H9 (cell line): ENCODE measurements at regions not wholly inside any gene's neighbourhood (a gene's known extent, or its start where the extent isn't known, plus 50 kb on each side); places are given as distances from the start of the nearest gene placed in this dataset.

ENCODE experiments used
- DNase-seq: peaks from one replicate; pipeline ENCODE4 v3.0.0-alpha.2; 2017
- H2AFZ ChIP-seq: one replicate; pipeline ENCODE4 v1.6.1; 2013; ENCODE audit warnings: mild to moderate bottlenecking, low read length, control low read depth, moderate library complexity
- H2AK5ac ChIP-seq: 2 replicates; pipeline ENCODE4 v1.6.1; 2013; ENCODE audit warnings: low read length, control low read depth, mixed read lengths; ENCODE audit not compliant: insufficient read length
- H2BK120ac ChIP-seq: one replicate; pipeline ENCODE4 v1.6.1; 2013; ENCODE audit warnings: low read depth, mild to moderate bottlenecking, low read length, control low read depth, inconsistent platforms; ENCODE audit not compliant: poor library complexity, severe bottlenecking
- H2BK12ac ChIP-seq: 2 replicates; pipeline ENCODE4 v1.6.1; 2013; ENCODE audit warnings: low read length, control low read depth, mixed read lengths, low read depth; ENCODE audit not compliant: insufficient read length
- H2BK15ac ChIP-seq: 2 replicates; pipeline ENCODE4 v1.6.1; 2013; ENCODE audit warnings: low read depth, low read length, control low read depth
- H2BK20ac ChIP-seq: one replicate; pipeline ENCODE4 v1.6.1; 2013; ENCODE audit warnings: low read depth, mild to moderate bottlenecking, low read length, control low read depth, inconsistent platforms; ENCODE audit not compliant: poor library complexity, severe bottlenecking
- H2BK5ac ChIP-seq: 2 replicates; pipeline ENCODE4 v1.6.1; 2013; ENCODE audit warnings: low read length, control low read depth, mixed read lengths; ENCODE audit not compliant: insufficient read length
- H3K14ac ChIP-seq: 2 replicates; pipeline ENCODE4 v1.6.1; 2013; ENCODE audit warnings: low read length, control low read depth; ENCODE audit not compliant: insufficient read depth
- H3K18ac ChIP-seq: 2 replicates; pipeline ENCODE4 v1.6.1; 2013; ENCODE audit warnings: low read depth, mild to moderate bottlenecking, mixed read lengths, low read length, control low read depth; ENCODE audit not compliant: insufficient read length
- H3K23ac ChIP-seq: 2 replicates; pipeline ENCODE4 v1.6.1; 2013; ENCODE audit warnings: low read length, control low read depth, mixed read lengths, low read depth; ENCODE audit not compliant: insufficient read length
- H3K23me2 ChIP-seq: 2 replicates; pipeline ENCODE4 v1.6.1; 2013; ENCODE audit warnings: low read depth, mild to moderate bottlenecking, mixed read lengths, low read length, control low read depth; ENCODE audit not compliant: insufficient read length, poor library complexity, severe bottlenecking
- H3K27ac ChIP-seq: 2 replicates; pipeline ENCODE4 v1.5.1; 2013; ENCODE audit warnings: low read length, control low read depth, mixed read lengths, low read depth; ENCODE audit not compliant: insufficient read length
- H3K27me3 ChIP-seq: 2 replicates; pipeline ENCODE4 v1.6.1; 2013; ENCODE audit warnings: low read length, control low read depth, inconsistent platforms; ENCODE audit not compliant: insufficient read depth
- H3K4ac ChIP-seq: 2 replicates; pipeline ENCODE4 v1.6.1; 2013; ENCODE audit warnings: low read depth, mild to moderate bottlenecking, control low read depth, inconsistent platforms, low read length, moderate library complexity
- H3K4me1 ChIP-seq: 2 replicates; pipeline ENCODE4 v1.6.1; 2013; ENCODE audit warnings: low read length, control low read depth, inconsistent platforms; ENCODE audit not compliant: insufficient read depth
- H3K4me2 ChIP-seq: 2 replicates; pipeline ENCODE4 v1.6.1; 2013; ENCODE audit warnings: low read length, control low read depth, mixed read lengths; ENCODE audit not compliant: insufficient read length, insufficient read depth
- H3K56ac ChIP-seq: 2 replicates; pipeline ENCODE4 v1.6.1; 2013; ENCODE audit warnings: low read depth, mild to moderate bottlenecking, mixed read lengths, low read length, control low read depth; ENCODE audit not compliant: insufficient read length
- H3K79me1 ChIP-seq: 2 replicates; pipeline ENCODE4 v1.6.1; 2013; ENCODE audit warnings: low read depth, mild to moderate bottlenecking, moderate library complexity, low read length, control low read depth, inconsistent platforms; ENCODE audit not compliant: insufficient read depth, poor library complexity, severe bottlenecking
- H3K79me2 ChIP-seq: 2 replicates; pipeline ENCODE4 v1.6.1; 2013; ENCODE audit warnings: low read length, control low read depth, inconsistent platforms; ENCODE audit not compliant: insufficient read depth
- H3K9ac ChIP-seq: 2 replicates; pipeline ENCODE4 v1.6.1; 2013; ENCODE audit warnings: low read length, control low read depth, mixed read lengths; ENCODE audit not compliant: insufficient read length; ENCODE audit errors: extremely low read depth
- H3K9me3 ChIP-seq: one replicate; pipeline ENCODE4 v1.6.1; 2013; ENCODE audit warnings: low read depth, low read length, inconsistent platforms; ENCODE audit not compliant: control insufficient read depth
- H3T11ph ChIP-seq: one replicate; pipeline ENCODE4 v1.6.1; 2013; ENCODE audit warnings: mild to moderate bottlenecking, low read length, control low read depth, inconsistent platforms
- H4K20me1 ChIP-seq: one replicate; pipeline ENCODE4 v1.6.1; 2013; ENCODE audit not compliant: control insufficient read depth, insufficient read length, insufficient read depth
- H4K5ac ChIP-seq: 2 replicates; pipeline ENCODE4 v1.6.1; 2013; ENCODE audit warnings: low read depth, mild to moderate bottlenecking, mixed read lengths, low read length, control low read depth; ENCODE audit not compliant: insufficient read length
- H4K8ac ChIP-seq: replicated peaks from 2 replicates; pipeline ENCODE4 v1.6.1; 2013; ENCODE audit warnings: low read length, control low read depth, mixed read lengths, low read depth; ENCODE audit not compliant: insufficient read length
- H4K91ac ChIP-seq: 2 replicates; pipeline ENCODE4 v1.6.1; 2013; ENCODE audit warnings: low read depth, mild to moderate bottlenecking, moderate library complexity, mixed read lengths, low read length, control low read depth; ENCODE audit not compliant: insufficient read length
- H3K27ac Mint-ChIP-seq, 3 experiments: 2 replicates in 2 of 3; 3 replicates in 1 of 3; pipeline ENCODE4 v1.8.0; 2020 to 2021; ENCODE audit warnings: mixed read lengths in 3 of 3, mild to moderate bottlenecking in 1 of 3, moderate library complexity in 1 of 3
- H3K27me3 Mint-ChIP-seq: 2 replicates; pipeline ENCODE4 v1.8.0; 2021; ENCODE audit warnings: low read depth, mild to moderate bottlenecking, moderate library complexity, mixed read lengths
- H3K36me3 Mint-ChIP-seq, 3 experiments: 2 replicates in 2 of 3; 3 replicates in 1 of 3; pipeline ENCODE4 v1.8.0; 2020 to 2021; ENCODE audit warnings: low read depth in 3 of 3, mixed read lengths in 3 of 3; ENCODE audit not compliant: insufficient read depth in 1 of 3
- H3K4me1 Mint-ChIP-seq, 2 experiments: 2 replicates each; pipeline ENCODE4 v1.8.0; 2020; ENCODE audit warnings: mixed read lengths in 2 of 2
- H3K4me3 Mint-ChIP-seq, 2 experiments: 2 replicates in 1 of 2; 3 replicates in 1 of 2; pipeline ENCODE4 v1.8.0; 2020 to 2021; ENCODE audit warnings: mild to moderate bottlenecking in 2 of 2, mixed read lengths in 2 of 2, moderate library complexity in 1 of 2
- H3K9me3 Mint-ChIP-seq, 2 experiments: 2 replicates in 1 of 2; 3 replicates in 1 of 2; pipeline ENCODE4 v1.8.0; 2020; ENCODE audit warnings: mild to moderate bottlenecking in 2 of 2, mixed read lengths in 2 of 2, moderate library complexity in 1 of 2
- CTCF ChIP-seq: fragments of 200-600 bp; sonication (generic); conservative IDR thresholded peaks from 3 replicates; pipeline ENCODE4 v1.8.0; 2021; ENCODE audit warnings: antibody characterized with exemption, mild to moderate bottlenecking
- whole genome bisulfite sequencing: extraction: QIAGEN DNeasy Blood & Tissue Kit; methylation state at CpG from one replicate; pipeline ENCODE4 v1.1.7; 2013; ENCODE audit warnings: missing lambda C conversion rate, low lambda C conversion rate, mixed read lengths; ENCODE audit not compliant: insufficient read length; ENCODE audit errors: extremely low coverage; 5-methylcytosine and 5-hydroxymethylcytosine counted together

- Histone ChIP-seq H3K79me1 (no peaks in the 10 kb centered on the region), H3K18ac (no peak overlapping the region), H2BK15ac (no peak overlapping the region), H3K4ac (no peak overlapping the region), H2BK5ac (no peak overlapping the region), H3K9ac (no peak overlapping the region), H3T11ph (no peak overlapping the region), H3K79me2 (no peaks in the 10 kb centered on the region), H3K23ac (no peak overlapping the region), H2AK5ac (no peak overlapping the region), H4K8ac (no peak overlapping the region), H3K27me3 (no peaks in the 10 kb centered on the region), H3K4me2 (no peak overlapping the region), H3K9me3 (no peaks in the 10 kb centered on the region), H2BK20ac (no peak overlapping the region), H3K56ac (no peak overlapping the region), H3K27ac (no peak overlapping the region), H4K91ac (no peak overlapping the region), H3K23me2 (no peaks in the 10 kb centered on the region), H2BK120ac (no peak overlapping the region), H2AFZ (no peak overlapping the region), H4K5ac (no peak overlapping the region), H4K20me1 (no peaks in the 10 kb centered on the region), H3K4me1 (no peaks in the 10 kb centered on the region), H2BK12ac (no peak overlapping the region), H3K14ac (no peak overlapping the region)
- Mint-ChIP-seq H3K9me3 (peaks cover 0 to 2% of the 10 kb centered on the region in 2 experiments; a peak in 1 of 5 replicates), H3K27me3 (no peaks in the 10 kb centered on the region), H3K4me1 (no peaks in the 10 kb centered on the region), H3K36me3 (no peaks in the 10 kb centered on the region), H3K27ac (no peak overlapping the region), H3K4me3 (no peak overlapping the region)
- DNase-seq, result no peak
- WGBS, result no CpG with 5 or more reads among the region's 10 CpGs
- TF ChIP-seq CTCF, result no peak
Measured at GRCh38 chr5:24777392-24777791, 132.6 kb upstream of the CDH10 start.
